ENCODE measurements at regions not wholly inside any gene's neighbourhood (a gene's known extent, or its start where the extent isn't known, plus 50 kb on each side); places are given as distances from the start of the nearest gene placed in this dataset.

DNA sequence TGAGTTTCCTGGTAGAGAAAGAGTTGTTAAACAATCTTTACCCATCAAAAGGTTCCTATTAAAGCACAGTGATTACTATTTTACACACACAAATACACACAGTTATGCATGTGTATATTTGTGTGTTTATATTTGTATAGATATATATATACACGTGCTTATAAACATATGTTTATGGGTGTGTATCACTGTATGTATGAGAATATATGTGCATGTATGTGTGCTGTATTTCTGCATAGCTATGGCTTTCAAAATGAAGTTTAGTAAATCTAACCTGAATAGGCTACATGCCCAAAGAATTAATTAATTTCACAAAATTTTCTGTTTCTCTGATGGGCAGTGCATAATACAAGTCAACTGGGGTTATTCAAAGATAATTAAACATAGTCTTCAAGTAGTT, 723.1 kb upstream of the KIRREL3 start:
- DNase-seq (ENCODE audit: low spot score): no peak

DNA sequence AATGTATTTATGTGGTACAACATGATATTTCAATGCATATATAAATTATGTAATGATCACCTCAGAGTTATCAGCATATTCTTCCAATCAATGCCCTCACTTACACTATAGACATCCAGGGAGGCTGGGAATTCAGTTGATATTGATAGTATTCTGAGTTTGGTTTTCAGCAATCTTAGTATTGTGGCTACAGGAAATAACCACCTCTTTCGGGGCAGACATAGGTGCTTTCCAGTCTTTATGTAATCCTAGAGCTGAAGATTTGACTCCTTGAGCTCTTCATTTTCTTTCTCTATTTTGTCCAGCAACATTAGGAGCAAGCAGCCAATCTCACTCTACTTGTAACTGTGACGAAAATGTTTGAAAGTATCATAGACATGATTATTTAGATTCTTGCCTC, 712.7 kb upstream of the KIRREL3 start:
- no peak for DNase-seq (ENCODE audit: low spot score)

DNA sequence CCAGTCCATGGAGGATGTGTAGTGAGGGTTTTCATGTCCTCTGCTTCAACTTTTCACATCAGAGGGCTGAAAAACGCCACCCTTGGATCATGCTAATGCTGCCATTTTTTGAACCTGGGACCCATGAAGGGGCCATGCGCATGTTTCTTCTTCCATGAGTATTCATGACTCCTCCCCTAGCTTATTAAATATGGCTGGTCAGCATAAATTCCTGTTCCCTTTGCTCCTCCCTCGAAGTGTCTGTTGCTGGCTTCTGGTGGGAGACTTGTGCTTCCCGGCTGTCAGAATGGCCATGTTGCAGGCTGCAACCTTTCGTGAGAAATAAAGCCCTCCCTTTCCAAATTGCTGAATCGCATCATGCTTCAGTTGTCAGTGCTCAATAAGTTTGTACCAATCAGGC, 711.2 kb upstream of the KIRREL3 start:
- no peak for DNase-seq (ENCODE audit: low spot score)

DNA sequence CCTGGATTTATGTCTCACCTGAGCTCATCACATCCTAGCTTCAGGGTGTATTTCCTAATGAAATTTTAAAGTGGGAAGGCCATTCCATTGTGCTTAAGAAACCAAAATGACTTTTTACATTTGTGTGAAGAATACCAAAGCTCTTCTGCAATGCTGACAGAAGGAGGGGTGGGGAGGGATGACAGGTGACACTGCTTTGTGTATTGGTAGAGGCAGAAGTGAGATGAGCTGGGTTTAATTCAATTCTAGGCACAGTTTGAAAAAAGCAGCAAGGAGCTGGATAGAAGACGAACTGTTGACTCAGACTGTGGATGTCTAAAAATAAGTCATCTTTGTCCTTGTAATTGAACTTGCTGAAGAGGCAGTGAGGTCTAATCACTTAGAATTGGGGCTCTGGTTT, 710.3 kb upstream of the KIRREL3 start:
- no peak for DNase-seq (ENCODE audit: low spot score)

DNA sequence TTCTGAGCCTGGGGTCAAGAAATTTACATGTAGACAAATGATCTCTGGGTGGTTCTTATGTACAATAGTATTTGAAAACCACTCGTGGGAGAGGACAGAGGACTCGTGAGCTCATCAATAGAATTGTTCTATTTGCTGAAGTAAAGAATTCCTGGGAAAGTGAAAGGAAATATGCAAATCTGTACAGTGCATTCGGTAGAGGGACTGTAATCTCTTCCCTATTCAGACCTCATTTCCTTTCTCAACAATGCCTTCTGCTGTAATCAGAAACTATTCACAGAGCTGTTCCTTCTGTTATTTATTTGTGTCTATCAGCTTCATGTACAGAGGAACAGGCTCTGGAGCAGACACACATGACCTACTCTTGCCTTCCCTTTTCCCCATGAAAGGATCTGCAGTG, 709.4 kb upstream of the KIRREL3 start:
- no peak for DNase-seq (ENCODE audit: low spot score)

DNA sequence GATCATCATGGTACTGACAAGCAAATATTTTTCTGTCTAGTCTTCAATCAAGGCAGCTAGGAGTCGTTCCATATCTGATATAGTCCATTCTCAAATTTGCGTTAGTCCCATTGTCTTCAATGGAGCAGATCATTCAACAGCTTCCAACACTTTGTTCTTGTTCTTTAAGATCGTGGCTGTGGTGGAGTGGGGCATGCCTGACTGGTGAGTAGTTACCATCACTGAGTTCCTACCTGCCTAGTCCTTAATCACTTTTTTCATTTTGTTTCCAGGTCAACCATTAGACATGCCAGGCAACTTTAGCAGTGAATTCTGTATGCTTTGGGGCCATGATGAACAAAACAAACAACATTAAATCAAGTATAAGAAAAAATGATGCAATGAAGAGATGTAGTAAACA, 693.1 kb upstream of the KIRREL3 start:
- DNase-seq (ENCODE audit: low spot score): no peak

DNA sequence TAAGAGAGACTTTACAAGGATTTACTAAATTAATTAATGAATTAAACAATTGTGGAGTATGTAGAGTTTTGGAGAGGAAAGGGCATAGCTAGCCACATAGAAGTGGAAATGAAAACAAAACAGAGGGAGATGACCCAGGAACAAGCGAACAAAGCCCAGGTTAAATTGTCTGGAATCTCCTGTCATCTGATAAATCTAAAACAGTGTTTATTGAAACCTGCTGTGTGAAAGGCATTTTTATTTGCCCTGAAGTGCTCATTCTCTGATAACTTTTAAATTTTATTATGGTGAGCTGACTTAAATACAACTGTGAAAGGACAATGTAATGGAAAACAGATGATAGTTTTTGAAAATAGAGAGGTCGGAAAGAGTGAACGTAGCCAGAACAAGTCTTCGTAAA, 682.8 kb upstream of the KIRREL3 start:
- no peak for DNase-seq (ENCODE audit: low spot score)

DNA sequence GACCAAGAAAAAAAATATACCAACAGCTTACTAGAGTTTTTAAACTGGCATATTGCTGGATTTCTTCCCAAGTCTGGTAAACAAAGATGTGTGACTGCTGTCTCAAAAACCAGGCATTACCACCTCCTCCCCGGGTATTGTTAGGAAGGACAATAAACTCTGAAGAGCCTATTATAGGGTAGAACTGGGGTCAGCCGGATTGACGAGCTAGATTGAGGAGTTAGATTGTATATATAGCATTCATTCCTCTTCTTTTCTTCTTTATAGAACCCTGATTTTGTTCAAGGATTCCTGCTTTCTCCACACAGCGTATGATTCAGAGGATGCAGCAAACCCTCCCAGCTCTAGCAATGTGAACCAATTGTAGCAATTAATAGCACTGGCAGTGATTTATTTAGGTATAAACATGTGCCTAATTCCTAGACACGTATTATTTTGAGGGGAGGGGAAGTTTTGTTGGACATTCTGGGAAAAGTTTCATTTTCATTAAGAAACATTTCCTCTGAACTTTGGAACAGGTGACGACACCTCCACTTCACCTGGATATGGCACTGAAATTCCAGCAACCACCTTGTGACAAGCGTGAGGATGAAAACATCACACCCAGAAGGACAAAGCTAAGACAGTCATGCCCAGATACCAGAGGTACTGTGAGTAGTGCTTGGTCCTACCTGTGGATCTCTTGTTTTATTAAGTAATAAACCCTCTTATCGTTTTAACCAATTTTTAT, 679.4 kb upstream of the KIRREL3 start:
- DNase-seq (ENCODE audit: low spot score): no peak

DNA sequence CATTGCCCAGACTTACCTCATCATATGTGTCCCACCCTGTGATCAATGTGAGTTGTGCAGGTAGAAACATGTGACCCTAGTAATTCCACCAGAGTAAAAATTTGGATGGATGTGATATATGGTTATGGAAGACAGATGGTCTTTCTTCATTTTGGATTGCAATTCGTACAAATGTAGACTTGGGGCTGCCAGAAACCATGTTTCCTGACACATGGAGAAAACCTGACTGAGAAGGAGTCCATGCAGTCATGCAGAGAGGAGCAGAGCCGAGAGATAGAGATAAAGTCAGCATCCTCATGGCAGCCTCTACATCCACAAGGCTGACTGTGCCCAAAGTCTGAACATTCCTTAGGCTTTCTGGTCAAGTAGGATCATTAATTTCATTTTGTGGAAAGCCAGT, 678.1 kb upstream of the KIRREL3 start:
- no peak for DNase-seq (ENCODE audit: low spot score)

DNA sequence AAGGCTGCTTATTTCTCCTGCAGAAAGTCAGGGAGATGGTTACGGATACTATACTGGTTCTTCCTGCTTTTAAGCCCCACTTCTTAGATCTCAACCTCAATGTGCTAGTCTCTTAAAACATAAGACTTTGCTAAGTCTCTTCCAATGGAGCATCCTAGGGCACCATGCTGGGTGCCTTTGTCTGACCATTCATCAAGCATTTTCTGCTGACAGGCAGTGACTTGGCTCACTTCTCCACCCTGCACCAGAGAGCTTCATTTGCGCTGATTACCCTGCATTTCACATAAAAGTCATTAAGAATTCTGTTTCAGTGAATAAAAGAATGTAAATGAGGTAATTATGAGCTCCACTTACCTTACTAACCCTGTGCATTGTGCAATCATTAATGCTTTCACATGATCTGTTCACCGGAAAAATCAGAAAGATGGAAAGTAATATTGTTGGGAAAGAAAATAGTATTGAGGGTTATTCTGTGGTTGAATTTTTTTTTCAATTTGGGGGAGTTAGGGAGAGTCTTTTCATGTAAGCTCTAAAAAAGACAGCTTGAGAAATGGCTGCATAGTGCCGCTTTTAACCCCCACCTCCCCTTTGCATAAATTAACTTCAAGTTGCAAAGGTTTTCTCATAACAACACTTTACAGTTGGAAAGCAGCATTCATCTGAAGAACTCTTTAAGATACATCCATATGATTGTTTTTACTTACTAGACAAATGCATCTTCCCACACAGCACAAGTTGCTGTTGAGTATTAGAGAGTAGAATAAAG, 677.3 kb upstream of the KIRREL3 start:
- no peak for DNase-seq (ENCODE audit: low spot score)

DNA sequence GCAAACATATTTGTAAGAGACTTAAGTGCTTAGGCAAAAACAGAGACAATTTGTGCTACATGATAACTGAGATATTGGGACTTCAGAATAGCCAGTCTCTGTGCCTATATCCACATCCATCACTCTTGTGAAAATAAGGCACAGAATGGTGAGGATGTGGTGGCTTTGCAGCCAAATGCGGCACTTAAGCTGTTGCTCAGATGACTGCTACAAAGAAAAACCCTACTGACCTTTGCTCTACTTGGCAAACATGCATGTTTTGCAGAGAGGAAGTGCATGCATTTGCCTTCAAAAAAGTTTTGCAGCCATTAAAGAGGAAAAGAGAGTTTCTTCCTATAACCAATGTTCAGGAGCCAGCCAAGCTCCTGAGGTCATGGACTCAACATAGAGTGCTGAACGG, 675.0 kb upstream of the KIRREL3 start:
- DNase-seq (ENCODE audit: low spot score): no peak

DNA sequence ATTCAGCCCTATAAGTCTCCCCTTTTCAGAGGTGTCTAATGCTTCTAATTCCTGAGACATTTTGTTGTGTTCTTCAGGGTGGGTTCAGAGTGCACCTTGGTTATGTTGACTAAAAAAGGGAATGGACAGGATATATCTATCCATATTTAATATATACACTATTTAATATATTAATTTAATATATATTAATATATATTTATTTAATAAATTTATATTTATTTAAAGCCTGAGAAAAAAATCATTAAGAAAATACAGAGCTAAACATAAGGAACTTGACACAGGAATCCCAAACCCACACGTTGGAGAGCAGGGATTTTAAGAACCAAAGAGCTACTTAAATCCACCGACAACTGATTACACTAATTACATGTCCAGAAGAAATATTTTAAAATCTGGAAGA, 674.2 kb upstream of the KIRREL3 start:
- DNase-seq (ENCODE audit: low spot score): no peak

DNA sequence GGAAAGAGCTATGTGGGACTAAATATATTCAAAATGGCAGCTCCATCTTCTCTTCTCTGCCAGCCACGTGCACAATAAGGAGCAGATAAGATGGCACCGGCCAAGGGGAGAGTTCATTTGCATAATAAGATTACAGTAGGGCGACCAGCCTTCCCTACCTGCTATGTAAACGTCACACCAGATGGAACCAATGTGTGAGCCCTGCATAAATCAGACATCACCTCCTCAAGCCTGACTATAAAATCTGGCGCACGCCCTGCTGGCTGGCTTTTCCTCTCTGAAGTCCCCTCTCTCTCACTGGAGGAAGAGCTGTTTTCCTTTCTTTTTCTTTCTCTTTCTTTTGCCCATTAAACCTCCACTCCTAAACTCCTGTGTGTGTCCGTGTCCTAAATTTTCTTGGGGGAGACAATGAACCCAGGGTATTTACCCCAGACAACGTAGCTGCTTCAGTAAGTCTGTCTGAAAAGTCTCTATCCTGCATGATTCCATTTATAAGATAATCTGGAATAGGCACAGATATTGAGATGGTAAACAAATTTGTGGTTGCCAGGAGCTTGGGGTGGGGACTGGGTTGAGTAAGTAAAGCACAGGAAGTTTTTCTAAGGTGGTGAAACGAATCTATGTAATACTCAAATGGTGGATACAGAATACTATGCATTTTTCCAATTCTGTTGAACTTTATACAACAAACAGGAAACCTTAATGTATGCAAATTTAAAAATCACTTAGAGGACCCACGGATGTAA, 670.0 kb upstream of the KIRREL3 start:
- no peak for DNase-seq (ENCODE audit: low spot score)

DNA sequence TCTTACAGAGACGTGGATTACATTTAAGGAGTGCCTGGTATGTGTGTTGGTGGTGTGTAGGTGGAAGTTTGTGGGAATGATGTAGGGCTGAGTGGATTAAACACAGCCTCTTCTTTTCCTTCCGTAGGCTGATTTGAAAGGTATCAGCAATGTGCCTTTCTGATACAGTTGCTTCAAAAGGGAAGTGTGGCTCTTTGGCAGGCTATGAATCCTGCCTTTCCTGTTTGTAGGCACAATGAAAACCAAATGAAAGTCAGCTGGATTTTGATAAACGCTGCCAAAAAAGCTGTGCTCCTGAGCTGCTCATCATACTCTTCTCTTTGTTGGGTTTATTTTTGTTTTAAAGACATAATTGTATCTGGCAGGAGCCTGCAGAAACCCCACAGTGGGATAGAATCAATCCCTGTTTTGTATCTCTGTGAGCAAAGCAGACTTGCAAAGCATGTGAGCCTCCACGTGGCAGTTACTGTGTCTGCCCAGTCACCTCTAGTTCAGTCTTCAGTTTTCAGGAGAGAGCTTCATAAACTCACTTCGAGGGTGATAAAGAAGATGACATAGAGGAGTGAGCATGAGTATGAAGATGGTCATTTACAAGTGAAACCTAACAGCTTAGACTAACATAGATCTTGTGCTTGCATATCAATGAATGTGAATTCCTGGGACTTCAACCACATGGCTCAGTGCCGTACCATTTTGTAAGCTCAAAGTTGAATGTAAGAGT, 655.7 kb upstream of the KIRREL3 start:
- no peak for DNase-seq (ENCODE audit: low spot score)

DNA sequence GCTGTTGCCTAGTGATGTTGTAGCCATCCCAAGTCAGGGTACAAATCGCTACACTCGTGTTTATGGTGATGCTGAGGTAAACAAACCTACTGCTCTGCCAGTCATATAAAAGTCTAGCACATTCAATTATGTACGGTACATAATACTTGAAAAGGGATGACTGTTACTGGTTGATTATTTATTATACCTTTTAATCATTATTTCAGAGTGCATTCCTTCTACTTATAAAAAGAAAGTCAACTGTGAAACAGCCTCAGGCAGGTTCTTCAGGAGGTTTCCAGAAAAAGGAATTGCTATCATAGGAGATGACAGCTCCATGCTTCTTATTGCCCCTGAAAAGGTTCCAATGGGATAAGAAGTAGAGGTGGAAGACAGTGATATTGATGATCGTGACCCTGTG, 652.5 kb upstream of the KIRREL3 start:
- DNase-seq (ENCODE audit: low spot score): no peak

DNA sequence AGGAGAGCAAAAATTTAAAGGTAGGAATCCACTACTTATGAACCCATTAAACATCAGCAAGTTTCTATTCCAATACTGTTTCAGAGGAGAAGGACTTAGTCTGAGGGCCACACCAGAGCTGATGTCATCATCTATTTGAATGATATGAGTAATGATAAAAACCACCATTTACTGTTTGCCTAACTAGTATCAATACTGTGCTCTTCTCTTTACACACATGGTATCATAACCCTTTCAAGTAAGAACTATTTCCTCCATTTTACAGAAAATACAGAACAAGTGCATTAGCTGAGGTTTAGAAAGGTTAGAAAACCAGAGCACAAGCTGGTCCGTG, 651.3 kb upstream of the KIRREL3 start:
- no peak for DNase-seq (ENCODE audit: low spot score)

DNA sequence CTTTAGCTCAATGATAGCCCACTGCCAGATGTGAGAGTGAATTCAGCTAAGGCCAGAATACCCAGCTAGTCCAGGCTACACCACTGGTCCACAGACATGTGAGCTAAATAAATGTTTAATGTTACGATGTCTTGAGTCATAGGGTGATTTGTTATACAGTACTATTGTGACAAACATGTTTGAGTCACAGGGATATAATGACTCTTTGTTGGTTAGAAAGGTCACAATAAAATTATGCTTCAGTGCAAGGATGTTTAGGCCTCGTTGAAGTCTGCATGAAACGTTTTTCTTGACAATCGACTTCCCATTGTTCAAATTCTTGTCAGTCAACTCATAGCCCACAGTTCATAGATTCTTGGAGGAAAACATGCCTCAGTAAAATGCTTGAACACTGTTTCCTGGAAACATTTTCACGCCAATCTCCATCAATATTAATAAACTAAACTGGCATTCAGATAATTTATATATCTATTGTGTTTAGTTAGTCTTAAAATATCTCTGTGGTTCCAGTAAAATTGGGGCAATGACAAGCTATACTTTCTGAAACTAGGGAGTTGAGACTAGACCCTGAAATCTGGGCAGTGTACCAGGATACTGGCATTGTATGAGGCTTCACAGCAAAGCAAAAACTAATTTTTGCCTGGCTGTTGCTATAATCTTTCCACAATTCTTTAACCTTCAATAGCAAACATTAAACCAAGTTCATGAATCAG, 650.8 kb upstream of the KIRREL3 start:
- DNase-seq (ENCODE audit: low spot score): no peak

DNA sequence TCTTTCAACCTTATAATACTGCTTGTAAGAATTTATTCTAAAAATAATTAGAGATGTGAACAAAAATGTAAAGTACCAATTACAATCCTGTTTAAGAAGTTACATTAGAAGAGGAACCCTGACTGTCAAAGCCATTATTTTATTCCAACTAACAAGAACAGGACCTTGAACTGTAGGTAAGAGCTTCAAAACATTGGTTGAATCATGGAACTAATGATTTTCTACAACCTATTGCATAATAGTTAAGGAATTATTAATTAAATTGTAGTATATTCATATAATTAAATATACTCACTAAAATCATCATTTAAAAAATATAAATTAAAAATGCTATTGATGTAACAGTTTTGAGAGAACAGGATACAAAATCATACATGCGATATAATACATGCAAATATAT, 649.4 kb upstream of the KIRREL3 start:
- no peak for DNase-seq (ENCODE audit: low spot score)

DNA sequence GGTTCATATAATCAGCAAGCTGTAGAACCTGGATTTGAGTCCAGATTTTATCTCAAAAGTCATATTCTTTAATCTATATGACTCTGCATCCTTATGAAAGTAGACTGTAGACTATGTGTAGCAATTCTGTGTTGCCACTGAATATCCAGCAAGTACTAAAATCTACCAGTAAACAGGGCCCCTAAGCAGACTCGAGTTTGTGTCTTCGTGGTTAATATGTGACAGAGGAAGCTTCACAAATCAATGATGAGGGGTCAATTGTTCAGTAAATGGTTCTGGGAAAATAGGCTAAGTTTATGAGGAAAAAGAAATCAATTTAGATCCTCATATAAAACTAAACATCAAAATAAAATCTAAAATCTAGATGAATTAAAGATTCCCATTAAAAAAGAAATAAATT, 648.5 kb upstream of the KIRREL3 start:
- no peak for DNase-seq (ENCODE audit: low spot score)

DNA sequence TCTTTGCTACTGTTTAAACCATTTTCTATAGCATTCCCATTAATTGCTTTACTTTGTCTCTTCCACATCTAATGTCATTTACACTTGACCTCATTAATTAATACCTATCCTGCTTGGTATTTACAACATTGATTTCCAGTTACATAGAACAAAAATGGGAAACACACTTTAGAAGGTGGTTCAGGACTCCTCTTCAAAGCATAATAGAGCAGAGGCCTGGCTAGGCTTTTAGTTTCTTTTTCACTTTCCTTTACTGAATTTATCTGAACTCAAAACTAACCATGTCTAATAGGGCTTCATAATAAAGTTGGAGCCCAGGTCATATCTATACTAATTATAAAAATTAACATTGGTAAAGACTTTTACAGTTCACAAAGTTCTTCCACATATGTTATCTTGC, 648.0 kb upstream of the KIRREL3 start:
- DNase-seq (ENCODE audit: low spot score): no peak

DNA sequence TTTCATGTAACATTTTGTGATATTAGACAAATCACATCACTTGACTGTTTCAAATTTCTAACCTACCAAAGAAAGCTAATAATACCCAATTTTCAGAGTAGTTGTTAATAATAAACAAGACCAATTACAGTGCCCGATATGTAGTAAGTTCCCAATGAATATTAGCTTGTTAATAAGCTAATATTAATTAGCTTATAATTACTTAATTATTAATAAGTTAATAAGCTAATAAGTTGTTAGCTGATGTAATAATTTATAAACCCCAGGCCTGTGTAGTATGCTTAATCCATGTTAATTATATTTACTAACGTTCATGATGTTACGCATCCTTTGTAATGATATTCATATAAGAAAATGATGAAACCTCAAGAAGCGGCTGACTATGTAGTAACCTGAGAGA, 643.8 kb upstream of the KIRREL3 start:
- DNase-seq (ENCODE audit: low spot score): no peak

Measured in activated CD4-positive, alpha-beta T cell treated with anti-CD3 and anti-CD28 coated beads, Interleukin-2, Interleukin-4, amounts not matched to agents 100 ng/mL and 50 ng/mL, durations not matched to agents 16 hours and 8 hours (primary cell).